ENCODE measurements at regions not wholly inside any gene's neighbourhood (a gene's known extent, or its start where the extent isn't known, plus 50 kb on each side); places are given as distances from the start of the nearest gene placed in this dataset.

DNA sequence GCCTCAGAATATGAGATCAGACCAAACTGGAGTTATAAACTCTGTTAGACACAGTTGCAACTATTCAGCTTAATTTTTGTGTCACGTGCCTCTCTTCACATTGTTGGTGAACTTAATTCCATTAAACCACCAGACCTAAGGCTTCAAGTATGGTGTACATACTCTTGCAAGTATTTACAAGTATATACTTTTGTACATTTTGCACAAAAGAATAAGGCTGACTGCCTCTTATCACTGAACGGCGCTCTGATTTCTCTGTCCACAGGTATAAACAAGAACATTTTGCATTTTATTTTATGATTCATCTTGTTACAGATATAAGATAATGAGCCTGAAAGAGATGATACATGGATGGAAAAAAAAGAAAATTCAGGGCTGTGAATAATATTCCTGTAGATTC lies 269.7 kb upstream of the ACVR2A start:
- Mint-ChIP-seq H3K4me3 (no peak overlapping the region), H3K27me3 (no peaks in the 10 kb centered on the region), H3K9me3 (peaks cover 8% of the 10 kb centered on the region), H3K36me3 (ENCODE audit: low read depth) (peaks cover 6% of the 10 kb centered on the region), H3K4me1 (no peaks in the 10 kb centered on the region), H3K27ac (no peak overlapping the region)
- ChIA-PET CTCF (interaction anchor here (1.3 kb wide), 1 partner anchor 8 kb away, joined by 3 read pairs; no protein-coding TSS in a partner anchor), POLR2A (no interaction called here)
- no peak for DNase-seq

DNA sequence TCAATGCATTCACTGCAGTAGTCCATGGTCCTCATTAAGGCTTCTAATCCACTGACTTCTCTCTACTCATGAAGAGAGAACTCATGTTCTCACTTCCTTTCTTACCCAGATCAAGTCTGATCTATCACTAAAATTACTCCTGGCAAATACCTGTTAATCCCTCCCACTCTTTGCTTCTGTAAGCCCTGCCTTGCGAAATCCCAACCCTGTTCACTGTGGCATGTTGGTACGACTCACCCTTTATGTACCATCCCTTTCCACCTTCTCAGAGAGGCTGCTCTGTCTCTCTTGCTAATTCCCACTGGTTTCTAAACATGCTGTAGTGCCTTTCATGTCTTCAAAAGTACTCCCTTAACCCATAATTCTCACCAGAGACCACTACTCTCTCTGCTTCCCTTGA lies 272.2 kb upstream of the ACVR2A start:
- Mint-ChIP-seq H3K27me3 (no peaks in the 10 kb centered on the region), H3K27ac (no peak overlapping the region), H3K36me3 (ENCODE audit: low read depth) (peaks cover 6% of the 10 kb centered on the region), H3K9me3 (peaks cover 10% of the 10 kb centered on the region), H3K4me1 (no peaks in the 10 kb centered on the region), H3K4me3 (no peak overlapping the region)
- DNase-seq = no peak
- ChIA-PET POLR2A (no interaction called here), CTCF (no interaction called here)

GRCh38 chr2:147569426-147569825 lies 275.4 kb upstream of the ACVR2A start:
- Mint-ChIP-seq H3K36me3 (ENCODE audit: low read depth) (peaks cover 6% of the 10 kb centered on the region), H3K4me3 (no peak overlapping the region), H3K9me3 (peaks cover 10% of the 10 kb centered on the region), H3K4me1 (no peaks in the 10 kb centered on the region), H3K27me3 (no peaks in the 10 kb centered on the region), H3K27ac (no peak overlapping the region)
- CTCF ChIA-PET = no interaction called here
- POLR2A ChIA-PET = no interaction called here
- no peak for DNase-seq

- no peaks in the 10 kb centered on the region for H3K27me3 Mint-ChIP-seq
- ChIA-PET CTCF (no interaction called here), POLR2A (no interaction called here)
- no peaks in the 10 kb centered on the region for H3K4me1 Mint-ChIP-seq
- peaks cover 6% of the 10 kb centered on the region for H3K36me3 Mint-ChIP-seq (ENCODE audit: low read depth)
- peaks cover 10% of the 10 kb centered on the region for H3K9me3 Mint-ChIP-seq
- no peak overlapping the region for H3K27ac Mint-ChIP-seq
- no peak for DNase-seq
- H3K4me3 Mint-ChIP-seq = no peak overlapping the region
Observed at GRCh38 chr2:147568109-147568508, 276.7 kb upstream of the ACVR2A start.

- POLR2A ChIA-PET = no interaction called here
- Mint-ChIP-seq H3K4me3 (no peak overlapping the region), H3K9me3 (peaks cover 10% of the 10 kb centered on the region), H3K4me1 (no peaks in the 10 kb centered on the region), H3K36me3 (ENCODE audit: low read depth) (peaks cover 6% of the 10 kb centered on the region), H3K27ac (no peak overlapping the region), H3K27me3 (no peaks in the 10 kb centered on the region)
- CTCF ChIA-PET = no interaction called here
- DNase-seq = no peak
Observed at GRCh38 chr2:147567136-147567535, 277.7 kb upstream of the ACVR2A start.

DNA sequence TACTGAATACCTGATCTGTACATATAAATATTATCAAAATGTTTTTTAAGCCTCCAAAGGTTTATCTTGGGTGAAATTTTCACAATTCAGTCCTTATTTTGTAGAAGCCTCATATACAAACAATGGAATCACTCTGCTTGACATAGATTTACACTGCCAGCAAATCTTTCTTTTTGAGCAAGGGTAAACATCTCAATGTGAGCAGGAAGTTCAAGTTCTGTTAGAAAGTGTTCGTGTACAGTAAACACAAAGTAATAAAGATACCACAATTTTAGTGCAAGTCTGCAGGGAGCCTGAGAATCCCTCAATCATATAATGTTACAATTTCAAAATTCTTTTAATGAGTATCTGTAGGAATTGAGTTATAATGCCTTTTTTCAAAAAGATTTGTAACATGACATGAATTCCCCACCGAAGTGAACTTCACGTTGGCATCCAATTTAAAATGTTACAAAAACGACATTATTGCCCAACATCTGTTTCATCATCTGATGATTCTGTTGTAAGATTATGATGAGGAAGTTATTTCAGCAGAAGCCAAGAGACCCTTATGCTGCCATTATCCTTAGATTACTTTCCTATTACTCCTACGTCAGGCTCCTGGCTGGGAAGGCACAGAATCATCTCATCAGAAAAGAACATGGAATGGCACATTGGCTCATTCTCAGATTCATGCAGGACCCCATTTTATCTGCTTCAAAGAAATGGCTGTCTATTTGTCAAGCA lies 283.9 kb upstream of the ACVR2A start:
- CTCF ChIA-PET = no interaction called here
- H3K27ac Mint-ChIP-seq = no peak overlapping the region

GRCh38 chr2:147559070-147559725 lies 285.6 kb upstream of the ACVR2A start:
- ChIA-PET CTCF (no interaction called here), POLR2A (no interaction called here)
- peaks cover 3% of the 10 kb centered on the region for H3K36me3 Mint-ChIP-seq (ENCODE audit: low read depth)
- no peak for DNase-seq
- no peaks in the 10 kb centered on the region for H3K9me3 Mint-ChIP-seq
- no peaks in the 10 kb centered on the region for H3K27me3 Mint-ChIP-seq
- H3K4me1 Mint-ChIP-seq = peaks cover 5% of the 10 kb centered on the region
- no peak overlapping the region for H3K4me3 Mint-ChIP-seq
- H3K27ac Mint-ChIP-seq = no peak overlapping the region

More for the DNA sequence above, 283.9 kb upstream of the ACVR2A start:
- Mint-ChIP-seq H3K9me3 (no peaks in the 10 kb centered on the region), H3K4me1 (peaks cover 5% of the 10 kb centered on the region), H3K27me3 (no peaks in the 10 kb centered on the region), H3K36me3 (ENCODE audit: low read depth) (peaks cover 3% of the 10 kb centered on the region), H3K4me3 (no peak overlapping the region)
- DNase-seq = no peak
- POLR2A ChIA-PET = no interaction called here

- H3K4me1 Mint-ChIP-seq = peaks cover 5% of the 10 kb centered on the region
- no peak overlapping the region for H3K27ac Mint-ChIP-seq
- DNase-seq = no peak
- H3K9me3 Mint-ChIP-seq = no peaks in the 10 kb centered on the region
- H3K4me3 Mint-ChIP-seq = no peak overlapping the region
- ChIA-PET CTCF (no interaction called here), POLR2A (no interaction called here)
- H3K36me3 Mint-ChIP-seq (ENCODE audit: low read depth) = peaks cover 3% of the 10 kb centered on the region
- no peaks in the 10 kb centered on the region for H3K27me3 Mint-ChIP-seq
Observed at GRCh38 chr2:147558620-147559019, 286.2 kb upstream of the ACVR2A start.

DNA sequence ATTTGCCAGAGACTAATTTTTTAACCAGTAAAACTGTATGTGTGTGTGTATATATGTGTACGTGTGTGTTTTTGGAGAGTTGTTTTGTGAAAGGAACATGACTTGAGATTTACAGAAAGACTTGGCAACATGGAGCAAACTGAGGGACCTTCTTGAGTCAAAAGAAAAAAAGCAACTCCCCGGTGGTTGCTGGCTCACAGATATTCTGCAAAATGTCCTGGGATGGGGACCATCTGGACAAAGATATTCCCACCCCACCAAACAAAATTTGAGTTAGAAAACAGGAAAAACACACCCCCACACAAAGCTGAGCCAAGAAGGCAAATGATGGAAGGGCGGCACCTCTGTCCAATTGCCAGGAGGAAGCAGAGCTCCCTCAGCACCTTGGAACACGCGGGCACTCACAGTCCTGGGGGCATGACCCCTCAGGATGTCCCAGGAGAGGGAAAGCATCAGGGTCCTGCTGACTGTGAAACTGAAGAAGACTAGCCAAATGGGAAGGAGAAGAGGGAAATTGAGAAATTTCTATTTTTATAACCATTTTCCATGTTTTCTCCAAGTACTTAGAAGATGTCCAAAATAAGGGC lies 290.2 kb upstream of the ACVR2A start:
- POLR2A ChIA-PET = no interaction called here
- Mint-ChIP-seq H3K9me3 (no peaks in the 10 kb centered on the region), H3K36me3 (ENCODE audit: low read depth) (peaks cover 3% of the 10 kb centered on the region), H3K27me3 (no peaks in the 10 kb centered on the region), H3K4me1 (peaks cover 5% of the 10 kb centered on the region), H3K4me3 (no peak overlapping the region), H3K27ac (no peak overlapping the region)
- no peak for DNase-seq
- CTCF ChIA-PET = no interaction called here

- Mint-ChIP-seq H3K27me3 (no peaks in the 10 kb centered on the region), H3K27ac (no peak overlapping the region), H3K36me3 (ENCODE audit: low read depth) (peaks cover 3% of the 10 kb centered on the region), H3K4me1 (peaks cover 9% of the 10 kb centered on the region), H3K9me3 (no peaks in the 10 kb centered on the region), H3K4me3 (no peak overlapping the region)
- POLR2A ChIA-PET = no interaction called here
- CTCF ChIA-PET = no interaction called here
- DNase-seq = no peak
Observed at GRCh38 chr2:147553775-147554271, 291.0 kb upstream of the ACVR2A start.

- H3K36me3 Mint-ChIP-seq (ENCODE audit: low read depth) = peaks cover under 1% of the 10 kb centered on the region
- DNase-seq = no peak
- CTCF ChIA-PET = no interaction called here
- peaks cover 4% of the 10 kb centered on the region for H3K9me3 Mint-ChIP-seq
- H3K4me3 Mint-ChIP-seq = no peak overlapping the region
- POLR2A ChIA-PET = no interaction called here
- H3K27ac Mint-ChIP-seq = no peak overlapping the region
- no peaks in the 10 kb centered on the region for H3K27me3 Mint-ChIP-seq
- peaks cover 18% of the 10 kb centered on the region for H3K4me1 Mint-ChIP-seq
Observed at GRCh38 chr2:147550995-147551731, 293.7 kb upstream of the ACVR2A start.

GRCh38 chr2:147549054-147549453 lies 295.8 kb upstream of the ACVR2A start:
- ChIA-PET CTCF (no interaction called here), POLR2A (interaction anchor here (1.0 kb wide), 1 partner anchor 65 kb away, joined by 3 read pairs; no protein-coding TSS in a partner anchor)
- DNase-seq = no peak
- H3K36me3 Mint-ChIP-seq (ENCODE audit: low read depth) = no peaks in the 10 kb centered on the region
- H3K27ac Mint-ChIP-seq = no peak overlapping the region
- peaks cover 25% of the 10 kb centered on the region for H3K4me1 Mint-ChIP-seq
- no peaks in the 10 kb centered on the region for H3K27me3 Mint-ChIP-seq
- peaks cover 8% of the 10 kb centered on the region for H3K9me3 Mint-ChIP-seq
- no peak overlapping the region for H3K4me3 Mint-ChIP-seq

DNA sequence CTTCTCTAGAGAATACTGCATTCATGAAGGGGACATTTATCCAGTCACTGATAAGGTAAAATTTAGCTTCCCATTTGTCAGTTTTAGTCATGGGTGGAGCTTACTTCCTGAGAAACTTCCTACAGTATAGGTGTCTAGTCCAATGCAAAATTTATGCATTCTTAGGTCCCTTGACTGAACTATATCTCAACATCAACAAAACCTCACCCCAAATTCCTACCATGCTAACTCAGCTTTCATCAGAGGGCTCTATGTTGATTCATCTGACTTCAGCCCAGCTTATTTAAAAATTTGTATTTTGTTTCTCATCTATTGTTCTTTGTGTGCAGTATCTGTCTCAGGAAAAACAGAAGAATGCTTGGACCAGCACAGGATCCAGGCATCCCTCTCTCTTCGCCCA lies 296.4 kb upstream of the ACVR2A start:
- H3K9me3 Mint-ChIP-seq = peaks cover 9% of the 10 kb centered on the region
- no peaks in the 10 kb centered on the region for H3K36me3 Mint-ChIP-seq (ENCODE audit: low read depth)
- ChIA-PET CTCF (no interaction called here), POLR2A (interaction anchor here (1.0 kb wide), 1 partner anchor 65 kb away, joined by 3 read pairs; no protein-coding TSS in a partner anchor)
- DNase-seq = no peak
- H3K27me3 Mint-ChIP-seq = no peaks in the 10 kb centered on the region
- H3K27ac Mint-ChIP-seq = no peak overlapping the region
- no peak overlapping the region for H3K4me3 Mint-ChIP-seq
- peaks cover 25% of the 10 kb centered on the region for H3K4me1 Mint-ChIP-seq
